ENCODE measurements at regions not wholly inside any gene's neighbourhood (a gene's known extent, or its start where the extent isn't known, plus 50 kb on each side); places are given as distances from the start of the nearest gene placed in this dataset.
A peak's percentile ranks its signal among the peaks of the same experiment; 100 is the strongest.

DNA sequence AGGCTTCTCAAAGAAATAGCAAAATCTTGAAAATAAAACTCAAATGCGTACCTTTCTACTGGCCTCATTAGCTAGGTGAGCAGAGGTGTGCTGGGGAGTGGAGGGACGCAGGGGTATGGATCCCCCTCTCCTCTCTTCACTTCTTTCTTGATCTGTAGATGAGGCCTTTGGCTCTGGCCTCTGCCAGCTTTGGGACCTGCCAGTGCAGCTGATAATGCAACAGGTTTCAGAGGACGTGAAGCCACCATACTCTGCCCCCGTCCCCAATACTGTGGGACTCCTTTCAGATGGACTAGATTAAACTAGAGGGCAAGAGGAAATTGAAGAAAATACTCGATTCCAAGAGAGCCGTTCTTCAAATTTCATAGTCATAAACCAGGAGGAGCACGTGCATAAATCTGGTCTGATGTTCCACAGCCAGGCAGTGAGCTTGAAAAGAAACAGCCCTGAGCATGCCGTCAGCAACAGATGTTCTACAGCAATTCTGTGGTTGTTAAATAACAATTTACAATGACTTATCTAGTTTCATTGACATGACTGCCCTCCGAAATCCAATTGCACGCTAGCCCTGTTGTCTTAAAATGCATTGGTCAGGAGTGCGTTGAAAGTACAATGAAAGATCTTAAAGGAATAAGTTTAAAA is 245.3 kb upstream of the FOXQ1 start:
- no peaks in the 10 kb centered on the region for H3K9me3 Mint-ChIP-seq (ENCODE audit: low read depth, unreplicated experiment)
- intact Hi-C loops (cut with micrococcal nuclease; ENCODE audit: unreplicated experiment) = no loop called here
- no peak for DNase-seq
- H3K4me1 Mint-ChIP-seq (ENCODE audit: low read depth, unreplicated experiment) = peaks cover 57% of the 10 kb centered on the region
- TF ChIP-seq, protein P1, sequence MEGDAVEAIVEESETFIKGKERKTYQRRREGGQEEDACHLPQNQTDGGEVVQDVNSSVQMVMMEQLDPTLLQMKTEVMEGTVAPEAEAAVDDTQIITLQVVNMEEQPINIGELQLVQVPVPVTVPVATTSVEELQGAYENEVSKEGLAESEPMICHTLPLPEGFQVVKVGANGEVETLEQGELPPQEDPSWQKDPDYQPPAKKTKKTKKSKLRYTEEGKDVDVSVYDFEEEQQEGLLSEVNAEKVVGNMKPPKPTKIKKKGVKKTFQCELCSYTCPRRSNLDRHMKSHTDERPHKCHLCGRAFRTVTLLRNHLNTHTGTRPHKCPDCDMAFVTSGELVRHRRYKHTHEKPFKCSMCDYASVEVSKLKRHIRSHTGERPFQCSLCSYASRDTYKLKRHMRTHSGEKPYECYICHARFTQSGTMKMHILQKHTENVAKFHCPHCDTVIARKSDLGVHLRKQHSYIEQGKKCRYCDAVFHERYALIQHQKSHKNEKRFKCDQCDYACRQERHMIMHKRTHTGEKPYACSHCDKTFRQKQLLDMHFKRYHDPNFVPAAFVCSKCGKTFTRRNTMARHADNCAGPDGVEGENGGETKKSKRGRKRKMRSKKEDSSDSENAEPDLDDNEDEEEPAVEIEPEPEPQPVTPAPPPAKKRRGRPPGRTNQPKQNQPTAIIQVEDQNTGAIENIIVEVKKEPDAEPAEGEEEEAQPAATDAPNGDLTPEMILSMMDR (IDR thresholded peaks at IDR 0.05; ENCODE audit: unreplicated experiment) = no peak
- H3K27ac Mint-ChIP-seq (ENCODE audit: unreplicated experiment) = no peak overlapping the region
- H3K27me3 Mint-ChIP-seq (ENCODE audit: unreplicated experiment) = no peaks in the 10 kb centered on the region
- no TSS peak for BruUV-seq (replicated peaks)
- no peak overlapping the region for H3K4me3 Mint-ChIP-seq (ENCODE audit: low read depth, unreplicated experiment)
- CTCF ChIA-PET = no interaction called here
- H3K36me3 Mint-ChIP-seq (ENCODE audit: insufficient read depth, unreplicated experiment) = no peaks in the 10 kb centered on the region

DNA sequence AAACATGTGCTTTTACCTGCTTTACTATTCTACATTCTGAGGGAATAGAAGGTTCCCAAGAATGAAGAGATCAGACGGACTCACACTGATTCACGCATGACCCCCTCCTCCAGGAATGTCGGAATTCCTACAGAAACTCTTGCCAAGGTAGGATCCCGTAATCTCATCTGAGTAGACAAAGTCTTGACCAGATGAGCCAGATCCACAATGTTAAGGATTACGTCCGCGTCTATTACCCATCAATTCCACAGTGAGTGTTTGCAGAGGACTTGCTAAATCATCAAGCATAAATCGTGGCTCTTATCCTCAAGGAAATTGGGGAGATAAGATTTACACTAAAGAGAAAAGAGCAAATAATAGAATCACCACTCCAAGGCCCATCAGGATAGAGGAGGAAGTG is 245.9 kb upstream of the FOXQ1 start:
- peaks cover 57% of the 10 kb centered on the region for H3K4me1 Mint-ChIP-seq (ENCODE audit: low read depth, unreplicated experiment)
- no TSS peak for BruUV-seq (replicated peaks)
- no peak for DNase-seq
- H3K36me3 Mint-ChIP-seq (ENCODE audit: insufficient read depth, unreplicated experiment) = no peaks in the 10 kb centered on the region
- no peaks in the 10 kb centered on the region for H3K27me3 Mint-ChIP-seq (ENCODE audit: unreplicated experiment)
- CTCF ChIA-PET = no interaction called here
- TF ChIP-seq, protein P1 (IDR thresholded peaks at IDR 0.05; ENCODE audit: unreplicated experiment) = no peak
- no peak overlapping the region for H3K4me3 Mint-ChIP-seq (ENCODE audit: low read depth, unreplicated experiment)
- no peak overlapping the region for H3K27ac Mint-ChIP-seq (ENCODE audit: unreplicated experiment)
- intact Hi-C loops (cut with micrococcal nuclease; ENCODE audit: unreplicated experiment) = no loop called here
- H3K9me3 Mint-ChIP-seq (ENCODE audit: low read depth, unreplicated experiment) = no peaks in the 10 kb centered on the region

DNA sequence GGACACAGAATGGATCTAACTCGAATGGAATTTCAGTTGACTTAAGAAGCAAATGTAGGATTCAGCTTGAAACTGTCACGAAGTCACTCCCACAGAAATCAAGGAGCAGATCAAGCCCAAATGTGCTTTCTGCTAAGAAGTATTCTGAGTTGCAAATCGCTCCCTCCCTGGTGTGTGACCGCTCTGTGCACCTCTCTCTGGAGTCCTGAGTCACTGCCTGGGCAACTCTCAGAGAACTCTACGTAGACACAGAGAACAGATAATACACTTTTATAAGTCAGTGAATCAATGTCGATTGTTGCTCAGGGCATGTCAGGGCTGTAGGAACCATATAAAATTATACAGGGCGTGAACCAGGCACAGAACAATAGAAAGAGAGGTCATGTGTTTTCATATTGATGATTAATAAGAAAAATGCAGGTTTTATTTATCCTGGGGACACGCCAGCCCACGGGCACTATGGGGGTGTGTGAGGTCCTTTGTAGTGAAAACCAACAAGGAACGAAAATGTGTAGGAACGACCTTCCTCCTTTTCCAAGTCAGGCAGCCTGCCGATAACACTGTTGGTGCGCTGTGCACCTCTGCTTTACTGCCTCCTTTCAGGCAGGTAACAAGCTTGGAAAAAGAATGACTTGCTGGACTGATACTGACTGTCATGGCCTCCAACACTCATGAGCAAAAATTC is 248.1 kb upstream of the FOXQ1 start:
- TF ChIP-seq, protein P1 (IDR thresholded peaks at IDR 0.05; ENCODE audit: unreplicated experiment) = no peak
- Mint-ChIP-seq H3K36me3 (ENCODE audit: insufficient read depth, unreplicated experiment) (no peaks in the 10 kb centered on the region), H3K27ac (ENCODE audit: unreplicated experiment) (peak overlapping the region; percentile 81), H3K4me1 (ENCODE audit: low read depth, unreplicated experiment) (peaks cover 42% of the 10 kb centered on the region), H3K9me3 (ENCODE audit: low read depth, unreplicated experiment) (no peaks in the 10 kb centered on the region), H3K4me3 (ENCODE audit: low read depth, unreplicated experiment) (peak overlapping the region; percentile 34), H3K27me3 (ENCODE audit: unreplicated experiment) (no peaks in the 10 kb centered on the region)
- CTCF ChIA-PET = interaction anchor here (1.5 kb wide), 1 partner anchor 228 kb away, joined by 3 read pairs; no protein-coding TSS in a partner anchor
- DNase-seq = peak; percentile 28
- no TSS peak for BruUV-seq (replicated peaks)
- intact Hi-C loops (cut with micrococcal nuclease; ENCODE audit: unreplicated experiment) = no loop called here

DNA sequence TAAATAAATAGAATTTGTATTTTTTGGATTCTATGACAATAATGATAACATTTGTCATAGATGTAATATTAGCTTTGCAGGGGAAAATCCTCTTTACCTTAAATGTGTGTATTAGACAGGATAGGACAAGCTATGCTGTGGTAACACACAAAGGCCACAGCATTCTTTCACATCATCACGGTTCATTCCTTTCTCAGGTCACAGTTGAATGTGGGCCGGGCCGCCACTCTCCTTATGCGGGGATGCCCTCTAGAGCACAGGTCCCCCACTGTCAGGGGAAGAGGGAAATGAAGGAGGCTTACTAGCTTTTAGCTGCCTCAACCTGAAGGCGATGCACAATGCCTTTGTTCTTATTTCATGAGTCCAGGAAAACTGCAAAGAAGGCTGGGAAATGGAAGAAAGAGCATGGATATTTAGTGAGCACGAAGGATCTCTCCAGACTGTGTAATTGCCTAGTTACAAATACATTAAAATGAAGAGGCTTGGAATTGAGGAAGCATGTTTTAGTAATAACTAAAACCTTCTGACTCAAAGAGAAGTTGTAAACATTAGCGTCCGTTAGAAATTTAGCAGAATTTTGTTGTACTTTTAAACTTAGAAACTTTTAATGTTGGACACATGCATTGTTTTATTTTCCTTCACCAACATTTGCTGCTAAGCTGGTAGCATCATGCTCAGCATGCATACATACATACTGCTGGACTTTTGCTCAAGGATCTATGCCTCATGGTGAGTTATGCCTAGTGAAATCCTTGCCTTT is 248.9 kb upstream of the FOXQ1 start:
- peak overlapping the region; percentile 34 for H3K4me3 Mint-ChIP-seq (ENCODE audit: low read depth, unreplicated experiment)
- CTCF ChIA-PET = interaction anchor here (1.5 kb wide), 1 partner anchor 228 kb away, joined by 3 read pairs; no protein-coding TSS in a partner anchor
- intact Hi-C loops (cut with micrococcal nuclease; ENCODE audit: unreplicated experiment) = no loop called here

More for the DNA sequence above, 248.9 kb upstream of the FOXQ1 start:
- H3K27me3 Mint-ChIP-seq (ENCODE audit: unreplicated experiment) = no peaks in the 10 kb centered on the region
- no TSS peak for BruUV-seq (replicated peaks)
- no peaks in the 10 kb centered on the region for H3K9me3 Mint-ChIP-seq (ENCODE audit: low read depth, unreplicated experiment)
- no peak for DNase-seq
- TF ChIP-seq, protein P1 (IDR thresholded peaks at IDR 0.05; ENCODE audit: unreplicated experiment) = no peak
- H3K4me1 Mint-ChIP-seq (ENCODE audit: low read depth, unreplicated experiment) = peaks cover 34% of the 10 kb centered on the region
- H3K36me3 Mint-ChIP-seq (ENCODE audit: insufficient read depth, unreplicated experiment) = no peaks in the 10 kb centered on the region
- peak overlapping the region; percentile 81 for H3K27ac Mint-ChIP-seq (ENCODE audit: unreplicated experiment)
